GM10266 (cell line): ENCODE measurements at regions not wholly inside any gene's neighbourhood (a gene's known extent, or its start where the extent isn't known, plus 50 kb on each side); places are given as distances from the start of the nearest gene placed in this dataset.

ENCODE experiments used
- DNase-seq: peaks from one replicate; pipeline ENCODE4 v3.0.0; 2012; ENCODE audit errors: extremely low spot score
- TF ChIP-seq, protein P1 (sequence below): IDR thresholded peaks from 2 replicates; pipeline ENCODE4 v1.5.1; 2012; ENCODE audit warnings: mild to moderate bottlenecking, low read depth; ENCODE audit not compliant: control insufficient read depth, insufficient read depth; ENCODE audit errors: missing control alignments

DNA sequence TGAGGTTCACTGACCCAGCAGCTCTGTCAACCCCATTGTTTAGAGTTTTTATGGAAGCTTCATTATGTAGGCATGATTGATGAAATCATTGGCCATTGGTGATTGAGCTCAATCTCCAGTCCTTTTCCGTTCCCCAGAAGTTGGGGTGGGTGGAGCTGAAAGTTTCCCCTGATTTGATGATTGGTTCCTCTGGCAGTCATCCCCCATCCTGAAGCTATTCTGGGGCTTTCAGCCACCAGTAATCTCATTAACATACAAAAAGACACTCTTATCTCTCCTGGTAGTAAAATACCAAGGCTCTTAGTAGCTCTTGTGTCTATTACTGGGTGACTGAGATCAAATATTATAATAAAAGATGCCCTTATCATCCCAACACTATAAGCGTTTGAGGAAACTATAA lies 67.1 kb downstream of the TANC2 start:
- no peak for DNase-seq
- TF ChIP-seq, protein P1, sequence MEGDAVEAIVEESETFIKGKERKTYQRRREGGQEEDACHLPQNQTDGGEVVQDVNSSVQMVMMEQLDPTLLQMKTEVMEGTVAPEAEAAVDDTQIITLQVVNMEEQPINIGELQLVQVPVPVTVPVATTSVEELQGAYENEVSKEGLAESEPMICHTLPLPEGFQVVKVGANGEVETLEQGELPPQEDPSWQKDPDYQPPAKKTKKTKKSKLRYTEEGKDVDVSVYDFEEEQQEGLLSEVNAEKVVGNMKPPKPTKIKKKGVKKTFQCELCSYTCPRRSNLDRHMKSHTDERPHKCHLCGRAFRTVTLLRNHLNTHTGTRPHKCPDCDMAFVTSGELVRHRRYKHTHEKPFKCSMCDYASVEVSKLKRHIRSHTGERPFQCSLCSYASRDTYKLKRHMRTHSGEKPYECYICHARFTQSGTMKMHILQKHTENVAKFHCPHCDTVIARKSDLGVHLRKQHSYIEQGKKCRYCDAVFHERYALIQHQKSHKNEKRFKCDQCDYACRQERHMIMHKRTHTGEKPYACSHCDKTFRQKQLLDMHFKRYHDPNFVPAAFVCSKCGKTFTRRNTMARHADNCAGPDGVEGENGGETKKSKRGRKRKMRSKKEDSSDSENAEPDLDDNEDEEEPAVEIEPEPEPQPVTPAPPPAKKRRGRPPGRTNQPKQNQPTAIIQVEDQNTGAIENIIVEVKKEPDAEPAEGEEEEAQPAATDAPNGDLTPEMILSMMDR: no peak

DNA sequence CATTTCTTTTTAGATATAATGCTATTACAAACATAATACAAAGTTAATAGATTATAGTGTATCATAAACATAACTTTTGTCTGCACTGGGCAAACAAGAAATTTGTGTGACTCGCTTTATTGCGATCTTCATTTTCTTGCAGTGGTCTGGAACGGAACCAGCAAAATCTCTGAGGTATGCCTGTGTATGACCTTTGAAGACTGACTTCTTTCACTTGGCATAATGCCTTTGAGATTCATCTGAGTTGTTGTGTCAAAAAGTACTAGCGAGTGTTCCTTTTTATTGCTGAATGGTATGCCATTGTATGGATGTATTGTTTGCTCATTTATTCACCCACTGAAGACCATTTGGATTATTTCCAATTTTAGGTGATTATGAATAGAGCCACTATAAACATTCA lies 69.2 kb downstream of the TANC2 start:
- TF ChIP-seq, protein P1: no peak

DNA sequence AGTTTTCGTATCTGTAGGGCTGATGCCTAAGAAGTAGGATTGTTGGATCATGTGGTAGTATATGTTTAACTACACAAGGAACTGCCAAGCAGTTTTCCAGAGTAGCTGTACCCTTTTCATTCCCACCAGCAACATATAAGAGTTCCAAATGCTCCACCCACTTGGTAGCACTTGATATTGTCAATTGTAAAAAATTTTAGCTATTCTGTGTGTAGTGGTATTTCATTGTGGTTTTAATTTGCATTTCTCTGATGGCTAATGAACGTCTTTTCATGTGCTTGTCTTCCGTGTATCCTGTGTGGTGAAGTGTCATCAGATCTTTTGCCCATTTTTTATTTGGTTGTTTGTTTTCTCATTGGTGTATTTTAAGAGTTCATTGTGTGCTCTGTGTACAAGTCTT lies 69.7 kb downstream of the TANC2 start:
- TF ChIP-seq, protein P1: no peak
- DNase-seq: no peak

More for the DNA sequence above, 69.2 kb downstream of the TANC2 start:
- no peak for DNase-seq

DNA sequence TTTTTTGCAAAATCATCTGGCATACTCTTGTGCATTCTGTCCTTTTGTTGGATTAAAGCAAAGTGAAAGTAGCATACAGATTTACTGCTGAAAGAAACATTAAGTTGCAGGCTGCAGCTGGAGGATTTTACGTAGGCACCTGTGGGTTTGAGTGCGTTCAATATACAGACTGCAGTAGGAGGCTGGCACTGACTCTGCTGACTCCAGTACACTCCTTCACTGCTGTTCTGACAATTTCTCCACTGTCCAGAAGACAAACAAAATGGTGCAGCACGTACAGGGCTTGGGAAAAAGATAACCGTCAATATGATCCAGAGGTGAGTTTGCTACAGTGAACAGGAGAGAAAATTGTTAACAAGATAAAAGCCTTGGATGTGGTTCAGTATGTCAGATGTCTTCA lies 73.3 kb downstream of the TANC2 start:
- no peak for DNase-seq
- TF ChIP-seq, protein P1: no peak

DNA sequence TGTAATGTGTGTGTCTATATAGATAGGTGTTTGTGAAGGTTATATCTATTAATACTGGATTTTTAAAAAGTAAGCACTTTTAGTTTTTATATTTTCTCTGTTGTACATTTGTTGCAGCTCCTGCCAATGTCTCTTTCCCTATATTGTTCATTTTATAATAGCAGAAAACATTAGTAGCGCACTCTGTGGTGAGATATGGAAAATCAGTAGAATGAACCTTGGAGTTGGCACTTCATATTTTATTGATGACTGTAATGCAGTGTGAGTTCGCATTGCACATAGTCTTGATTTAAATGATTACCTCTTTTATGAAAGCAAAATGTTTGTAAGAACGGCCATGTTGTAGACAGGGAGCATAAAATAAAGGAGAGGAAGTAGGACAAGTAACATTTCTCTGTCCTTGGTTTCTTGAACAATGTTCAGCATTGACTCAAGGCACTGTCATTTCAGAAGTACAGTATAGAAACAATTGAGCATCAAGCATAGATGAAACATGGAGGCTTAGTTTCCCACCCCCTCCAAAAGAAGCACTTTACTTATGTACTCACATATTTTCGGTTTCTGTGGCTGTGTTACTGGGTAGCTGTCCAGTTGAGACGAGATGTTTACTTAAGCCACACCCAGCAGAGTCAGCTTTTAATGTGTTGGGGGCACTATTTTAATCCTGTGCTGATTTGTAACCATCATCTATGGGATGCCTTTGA lies 74.0 kb downstream of the TANC2 start:
- DNase-seq: no peak
- TF ChIP-seq, protein P1: no peak

DNA sequence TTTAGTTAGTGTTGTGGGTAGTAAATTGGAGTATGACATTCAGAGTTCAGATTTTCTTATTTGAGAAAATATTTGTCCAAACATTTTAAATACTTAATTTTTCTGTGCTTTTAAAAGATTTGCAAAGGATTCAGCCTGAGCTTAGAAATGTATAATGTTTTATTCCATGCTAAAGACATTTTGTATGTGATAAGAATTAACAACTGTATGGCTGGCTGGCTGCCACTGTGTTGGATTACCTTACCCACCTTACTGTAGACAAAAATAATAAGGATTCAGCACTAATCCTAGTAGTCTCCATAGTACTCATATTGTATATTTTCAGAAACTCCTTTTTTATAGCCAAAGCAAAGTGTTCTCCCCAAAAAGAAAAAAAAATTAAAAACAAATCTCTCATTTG lies 74.8 kb downstream of the TANC2 start:
- TF ChIP-seq, protein P1: no peak
- DNase-seq: no peak

DNA sequence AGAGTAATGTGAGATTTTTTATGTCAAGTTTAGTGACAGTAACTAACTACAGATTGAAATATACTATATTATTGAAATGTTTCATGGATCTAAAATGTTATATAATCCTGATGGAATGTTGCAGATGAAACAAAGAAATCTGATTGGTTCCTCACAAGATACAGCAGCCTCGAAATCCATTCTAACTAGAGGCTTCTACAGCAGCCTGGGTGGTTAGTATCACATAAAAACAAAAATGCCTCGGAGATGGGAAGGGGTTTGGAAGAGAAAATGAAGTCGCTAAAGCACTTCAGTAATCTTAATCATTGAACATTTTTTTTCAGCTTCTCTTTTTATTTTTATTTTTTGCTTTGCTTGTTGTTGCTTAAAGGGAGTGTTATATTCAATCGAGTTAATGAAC lies 75.2 kb downstream of the TANC2 start:
- TF ChIP-seq, protein P1: no peak

More for the DNA sequence above, 75.2 kb downstream of the TANC2 start:
- DNase-seq: no peak
